Right ventricle myocardium superior (tissue), 1 donor: ENCODE measurements at regions not wholly inside any gene's neighbourhood (a gene's known extent, or its start where the extent isn't known, plus 50 kb on each side); places are given as distances from the start of the nearest gene placed in this dataset.
"Not testable (repeated sequence)": the region's sequence is repeated elsewhere in the genome, so short reads cannot be mapped to it uniquely, and the experiment has no call there.

Experiments
- ATAC-seq: fragments of 200-7000 bp; cut with Tn5 transposase; one replicate; pipeline ENCODE4 v1.9.1; 2020; ENCODE audit warnings: mild to moderate bottlenecking; ENCODE audit not compliant: poor library complexity
- DNase-seq: peaks from one replicate; pipeline ENCODE4 v3.0.0-alpha.2; 2020
- intact Hi-C: fragments of 100-400 bp; cut with DNase I; formaldehyde crosslinking; loops from one replicate; pipeline ENCODE4 v1.11.2; 2022
- donor health status: DM: no; HTN: yes; CAD: no; lungs with severe emphysema.

DNA sequence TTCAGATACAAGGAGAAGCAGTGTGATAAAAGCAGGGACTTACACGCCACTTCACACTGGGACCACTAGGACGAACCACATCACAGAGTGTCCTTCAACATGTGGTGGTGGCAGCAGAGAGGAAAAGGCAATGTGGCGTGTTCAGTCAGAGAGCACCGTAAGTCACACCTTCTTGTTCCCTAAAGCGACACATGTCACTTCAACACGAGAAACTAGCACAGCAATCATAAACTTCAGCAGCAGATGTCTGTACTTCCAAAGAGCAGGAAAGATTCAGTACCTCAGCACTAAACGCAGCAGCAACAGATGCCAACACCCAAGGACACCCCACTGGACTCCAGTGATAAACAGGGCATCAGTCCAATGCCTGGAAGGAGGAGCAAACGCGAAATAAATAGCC is 96.7 kb downstream of the AREG start:
- DNase-seq (no peak), ATAC-seq (peak; percentile 46)
- intact Hi-C loops: no loop called here

DNA sequence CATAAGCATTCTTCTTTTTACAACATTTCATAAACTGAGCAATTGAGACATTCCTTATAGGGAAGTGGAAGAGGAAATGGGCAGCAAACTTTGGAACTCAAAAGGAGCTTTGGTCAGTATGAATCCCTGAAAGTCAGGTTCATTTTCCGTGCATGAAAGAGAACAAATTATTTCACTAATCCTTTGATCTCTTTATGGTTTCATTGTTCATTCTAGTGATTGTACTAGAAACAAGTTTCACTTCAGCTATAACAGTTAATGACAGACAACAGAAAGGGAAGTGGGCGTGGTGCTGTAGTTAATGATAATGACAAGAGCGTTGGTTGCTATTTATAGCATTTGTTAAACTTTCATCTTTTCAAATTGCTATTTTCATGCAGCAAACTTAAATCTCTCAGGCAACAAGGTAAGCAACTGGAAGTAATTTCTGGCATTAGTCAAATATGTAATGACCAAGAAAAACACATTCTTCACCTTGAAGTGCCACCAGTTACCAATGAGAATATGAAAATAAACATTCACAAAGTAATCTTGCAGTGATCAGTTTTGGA is 98.4 kb downstream of the AREG start:
- intact Hi-C loops: no loop called here
- no peak for DNase-seq
- no peak for ATAC-seq

DNA sequence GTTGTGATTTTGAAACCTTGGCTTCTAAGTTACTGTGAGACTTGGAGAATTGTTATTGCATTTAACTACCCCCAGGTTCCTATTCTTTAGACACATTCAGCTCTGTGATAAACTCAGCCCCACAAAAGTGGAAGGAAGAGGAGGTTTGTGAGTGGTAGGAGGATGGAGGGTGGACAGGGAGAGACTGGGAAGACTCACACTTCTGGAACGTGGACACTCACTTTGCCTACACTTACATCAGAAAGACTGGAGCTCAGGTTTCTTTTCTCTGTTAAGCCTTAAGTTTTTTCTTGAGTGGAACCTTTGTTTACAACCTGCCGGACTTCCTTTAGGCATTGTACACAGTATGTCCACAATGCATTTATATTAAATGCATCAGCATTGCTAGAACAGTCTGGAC is 99.0 kb downstream of the AREG start:
- intact Hi-C loops: no loop called here
- ATAC-seq: no peak
- no peak for DNase-seq

DNA sequence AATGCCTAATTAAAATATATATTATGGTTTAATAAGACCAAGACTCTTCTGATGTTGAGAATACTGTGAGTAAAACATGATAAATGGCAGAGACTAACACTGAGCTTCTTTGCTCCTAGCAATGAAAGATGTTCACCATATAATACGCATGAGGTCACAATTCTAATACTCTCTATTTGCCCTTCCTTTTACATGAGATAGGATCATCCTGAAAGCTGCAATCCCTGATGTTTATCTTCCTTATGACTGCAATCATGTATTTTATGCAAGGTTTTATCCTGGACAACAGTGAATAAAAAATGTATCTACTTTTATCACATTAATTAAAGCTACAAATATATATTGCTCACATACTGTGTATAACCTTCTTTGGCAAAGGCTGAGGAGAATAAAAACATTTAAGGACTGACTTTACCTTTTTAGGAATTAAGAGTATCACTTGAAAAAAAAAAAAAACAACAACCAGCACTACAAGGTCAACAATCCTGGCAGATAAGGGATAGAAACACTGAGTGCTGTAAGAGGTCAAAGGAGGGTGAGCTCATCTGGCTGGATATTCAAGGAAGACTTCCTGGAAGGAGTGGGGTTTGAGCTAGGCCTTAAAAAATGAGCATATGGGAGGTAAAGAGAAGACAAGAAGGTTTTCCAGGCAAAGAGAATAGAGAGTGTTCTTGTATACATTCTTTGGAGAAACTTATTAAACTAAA is 99.9 kb downstream of the AREG start:
- intact Hi-C loops: no loop called here
- no peak for DNase-seq
- ATAC-seq: no peak

DNA sequence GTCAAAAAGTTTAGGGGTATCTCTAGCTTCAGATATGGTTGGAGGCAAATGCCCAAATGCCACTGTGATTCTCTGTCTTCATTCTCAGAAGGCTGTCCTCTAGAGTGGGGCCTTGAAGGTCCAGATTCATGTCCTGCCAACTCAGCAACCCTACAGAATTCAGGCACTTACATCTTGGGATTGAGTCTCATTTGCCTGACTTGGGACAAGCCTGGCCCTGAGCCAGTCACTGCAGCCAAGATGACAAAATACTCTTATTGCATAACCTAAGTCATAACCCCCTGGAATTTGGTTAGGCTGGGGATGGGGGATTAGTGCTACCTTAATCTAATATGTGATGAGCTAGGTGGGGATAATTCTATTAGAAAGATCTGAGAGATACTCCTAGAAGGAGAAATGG is 100.5 kb downstream of the AREG start:
- DNase-seq (peak; percentile 53), ATAC-seq (peak; percentile 29)
- intact Hi-C loops: no loop called here

DNA sequence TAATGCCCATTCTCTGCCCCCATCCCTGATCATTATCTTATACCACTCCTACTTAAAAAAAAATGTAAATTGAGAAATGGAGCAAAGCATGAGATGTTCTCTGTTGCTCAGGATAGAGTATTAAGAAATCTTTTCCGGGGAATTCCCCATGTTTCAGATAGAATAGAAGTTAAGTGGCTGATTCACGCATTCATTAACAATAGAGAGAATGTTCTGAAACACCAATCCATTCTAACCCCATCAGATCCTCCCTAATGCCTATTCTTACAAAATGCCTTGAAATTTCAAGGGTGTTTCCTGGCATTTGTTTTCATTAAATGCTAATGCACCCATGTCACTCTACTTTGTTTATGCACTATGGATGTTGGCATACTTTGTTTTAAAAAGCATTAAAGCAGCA is 101.1 kb downstream of the AREG start:
- ATAC-seq (no peak), DNase-seq (no peak)
- intact Hi-C loops: no loop called here

DNA sequence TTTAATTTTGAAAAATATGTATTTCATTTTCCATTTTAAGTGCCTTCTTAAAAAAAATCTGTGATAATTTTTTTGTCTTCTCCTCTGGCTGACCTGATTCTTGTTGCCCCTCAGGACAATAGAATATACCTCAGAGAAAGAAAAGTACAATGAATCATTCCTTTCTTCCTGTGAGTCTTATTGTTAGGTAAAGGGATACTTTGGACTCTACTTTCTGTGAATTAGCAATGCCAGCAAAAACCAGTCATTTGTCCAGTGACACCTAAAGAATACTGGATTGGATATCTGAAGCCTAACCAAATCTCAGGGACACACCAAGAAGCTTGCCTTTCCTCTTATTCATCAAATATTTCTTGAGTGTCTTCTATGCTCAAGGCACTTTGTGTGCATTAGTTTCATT is 102.1 kb downstream of the AREG start:
- DNase-seq (no peak), ATAC-seq (no peak)
- intact Hi-C loops: no loop called here

DNA sequence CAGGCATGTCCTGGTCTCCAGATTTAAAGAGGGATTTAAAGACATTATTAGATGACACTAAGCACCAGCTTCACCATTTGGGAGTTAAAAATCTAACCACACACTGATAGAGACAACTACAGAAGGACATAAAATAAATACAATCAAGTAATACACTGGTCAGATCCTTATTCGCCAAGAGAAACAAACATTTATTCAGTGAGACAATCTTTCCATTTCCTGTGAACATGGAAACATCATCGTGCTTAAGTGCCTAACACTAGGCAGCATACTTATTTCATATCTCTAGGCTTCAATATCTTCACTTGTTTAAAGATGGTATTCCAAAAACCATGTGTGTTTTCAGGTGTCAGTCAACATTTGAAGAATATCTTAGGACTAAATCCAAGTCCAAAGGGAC is 103.6 kb downstream of the AREG start:
- intact Hi-C loops: no loop called here
- no peak for ATAC-seq
- no peak for DNase-seq

DNA sequence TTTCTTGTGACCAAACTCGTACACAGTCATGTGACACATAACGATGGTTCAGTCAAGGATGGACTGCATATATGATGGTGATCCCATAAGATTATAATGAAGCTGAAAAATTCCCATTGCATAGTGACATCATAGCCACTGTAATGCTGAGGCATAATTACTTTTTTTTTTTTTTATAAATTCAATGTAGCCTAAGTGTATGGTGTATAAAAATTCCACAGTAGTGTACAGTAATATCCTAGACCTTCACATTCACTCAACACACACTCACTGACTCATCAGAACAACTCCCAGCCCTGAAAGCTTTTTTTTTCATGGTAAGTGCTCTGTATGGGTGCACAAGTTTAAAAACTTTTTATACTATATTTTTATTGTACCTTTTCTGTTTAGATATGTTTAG is 105.0 kb downstream of the AREG start:
- DNase-seq (no peak), ATAC-seq (no peak)
- intact Hi-C loops: no loop called here

DNA sequence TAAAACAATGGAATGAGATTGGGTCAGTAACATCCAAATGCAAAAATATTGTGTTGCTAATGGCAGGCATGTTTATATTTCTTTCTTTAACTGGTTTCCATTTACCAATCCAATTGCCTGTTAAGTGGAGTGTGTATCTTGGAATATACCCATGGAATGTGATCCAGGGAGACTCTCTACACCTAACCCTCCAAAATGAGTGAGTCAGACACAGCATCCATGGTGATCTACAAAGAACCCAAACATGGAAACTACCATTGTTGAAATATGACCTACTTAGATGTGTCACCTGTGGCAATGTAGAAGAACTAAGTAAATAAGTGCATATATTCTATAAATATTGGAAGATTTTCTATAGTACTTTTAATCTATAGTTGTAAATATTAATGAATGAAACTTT is 110.3 kb downstream of the AREG start:
- DNase-seq (no peak), ATAC-seq (no peak)
- intact Hi-C loops: no loop called here

DNA sequence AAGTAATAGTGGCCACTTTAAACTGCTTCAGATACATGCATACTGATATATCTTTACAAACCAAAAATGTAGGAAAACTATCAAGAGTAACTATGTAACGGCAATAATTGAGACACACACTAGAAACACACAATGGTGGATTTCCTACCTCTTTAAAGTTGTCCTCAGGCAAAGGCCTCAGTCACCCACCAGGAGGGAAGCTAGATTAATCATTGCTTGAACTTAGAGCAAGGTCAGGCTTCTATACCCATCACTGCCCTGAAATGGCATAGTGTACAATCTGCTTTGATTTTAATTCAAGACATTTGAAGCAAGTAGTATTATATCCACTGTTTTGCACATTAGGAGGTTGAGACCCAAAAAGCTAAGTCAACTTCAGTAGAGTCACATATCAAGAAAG is 110.9 kb downstream of the AREG start:
- DNase-seq: no peak
- no peak for ATAC-seq
- intact Hi-C loops: no loop called here

DNA sequence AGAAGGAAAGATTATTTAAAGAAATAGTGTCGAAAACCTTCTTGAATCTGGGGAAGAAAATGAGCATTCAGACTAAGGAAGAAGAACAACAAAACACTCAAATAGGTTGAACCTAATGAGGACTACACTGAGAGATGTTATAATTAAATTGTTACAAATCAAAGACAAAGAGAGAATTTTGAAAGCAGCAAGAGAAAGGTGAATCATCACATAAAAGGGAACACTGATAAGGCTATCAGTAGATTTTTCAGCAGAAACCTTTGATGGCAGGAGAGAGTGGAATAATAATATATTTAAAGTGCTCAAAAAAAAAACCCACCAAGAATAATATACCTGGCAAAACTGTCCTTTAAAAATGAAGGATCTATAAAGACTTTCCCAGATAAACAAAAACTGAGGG is 114.9 kb downstream of the AREG start:
- no peak for DNase-seq
- no peak for ATAC-seq
- intact Hi-C loops: no loop called here

DNA sequence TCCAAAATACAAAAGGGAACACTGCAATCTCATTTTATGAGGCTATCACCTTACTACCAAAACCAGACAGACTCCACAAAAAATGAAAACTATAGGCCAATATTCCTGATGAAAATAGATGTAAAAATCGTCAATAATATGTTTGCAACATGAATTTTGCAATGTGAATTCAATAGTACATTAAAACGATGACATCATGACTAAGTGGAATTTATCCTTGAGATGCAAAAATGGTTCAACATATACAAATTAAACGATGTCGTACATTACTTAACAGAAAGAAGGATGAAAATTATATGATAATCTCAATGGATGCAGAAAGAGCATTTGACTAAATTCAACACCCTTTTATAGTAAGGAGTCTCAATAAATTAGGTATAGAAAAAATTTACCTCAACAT is 123.0 kb downstream of the AREG start:
- intact Hi-C loops: no loop called here
- no peak for DNase-seq
- ATAC-seq: no peak

DNA sequence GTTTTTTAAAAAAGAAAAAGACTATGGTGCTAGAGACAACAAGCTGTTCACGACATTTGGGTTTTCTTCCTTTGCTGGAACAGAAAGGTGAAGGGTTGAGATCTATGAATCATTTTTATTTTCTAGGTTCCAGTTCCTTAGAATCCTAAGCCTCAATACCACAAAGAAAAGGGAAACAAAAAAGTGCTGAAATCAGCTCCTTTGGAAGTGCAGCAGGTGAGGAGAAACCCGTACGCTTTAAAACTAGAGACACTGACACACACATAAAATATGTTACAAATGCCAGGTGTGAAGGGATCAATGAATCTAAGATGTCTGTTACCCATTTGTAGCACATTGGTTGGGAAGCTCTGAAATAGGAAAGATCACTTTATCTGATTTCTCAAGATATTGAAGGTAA is 125.2 kb downstream of the AREG start:
- intact Hi-C loops: no loop called here
- no peak for ATAC-seq
- no peak for DNase-seq

DNA sequence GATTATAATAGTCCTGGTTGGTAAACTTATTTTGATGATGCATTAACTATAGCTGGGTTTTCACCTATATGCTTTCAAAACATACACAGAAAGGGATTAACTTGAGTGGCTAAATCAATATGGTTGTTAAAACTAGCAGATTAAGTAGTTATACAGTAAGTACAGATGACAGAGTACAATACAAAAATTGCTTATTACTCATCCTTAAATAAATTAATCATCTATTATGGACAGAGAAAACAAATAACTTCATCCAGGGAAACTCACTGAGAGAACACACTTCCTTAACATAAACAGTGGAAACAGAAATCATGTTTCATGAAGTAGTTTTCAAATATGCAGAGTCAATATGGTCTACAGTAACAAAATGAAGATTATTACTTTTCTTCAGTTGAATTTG is 133.4 kb downstream of the AREG start:
- DNase-seq (no peak), ATAC-seq (no peak)
- intact Hi-C loops: no loop called here

DNA sequence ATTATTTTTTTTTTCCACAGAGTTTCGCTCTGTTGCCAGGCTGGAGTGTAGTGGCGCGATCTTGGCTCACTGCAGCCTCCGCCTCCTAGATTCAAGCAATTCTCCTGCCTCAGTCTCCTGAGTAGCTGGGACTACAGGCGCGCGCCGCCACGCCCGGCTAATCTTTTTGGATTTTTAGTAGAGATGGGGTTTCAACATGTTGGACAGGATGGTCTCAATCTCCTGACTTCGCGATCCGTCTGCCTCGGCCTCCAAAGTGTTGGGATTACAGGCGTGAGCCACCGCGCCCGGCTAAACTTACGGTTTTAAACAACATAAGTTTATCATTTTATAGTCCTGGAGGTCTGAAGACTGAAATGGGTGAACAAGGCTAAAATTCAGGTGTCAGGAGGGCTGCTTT is 133.9 kb downstream of the AREG start:
- ATAC-seq, intact Hi-C loops, DNase-seq: not testable (repeated sequence)

DNA sequence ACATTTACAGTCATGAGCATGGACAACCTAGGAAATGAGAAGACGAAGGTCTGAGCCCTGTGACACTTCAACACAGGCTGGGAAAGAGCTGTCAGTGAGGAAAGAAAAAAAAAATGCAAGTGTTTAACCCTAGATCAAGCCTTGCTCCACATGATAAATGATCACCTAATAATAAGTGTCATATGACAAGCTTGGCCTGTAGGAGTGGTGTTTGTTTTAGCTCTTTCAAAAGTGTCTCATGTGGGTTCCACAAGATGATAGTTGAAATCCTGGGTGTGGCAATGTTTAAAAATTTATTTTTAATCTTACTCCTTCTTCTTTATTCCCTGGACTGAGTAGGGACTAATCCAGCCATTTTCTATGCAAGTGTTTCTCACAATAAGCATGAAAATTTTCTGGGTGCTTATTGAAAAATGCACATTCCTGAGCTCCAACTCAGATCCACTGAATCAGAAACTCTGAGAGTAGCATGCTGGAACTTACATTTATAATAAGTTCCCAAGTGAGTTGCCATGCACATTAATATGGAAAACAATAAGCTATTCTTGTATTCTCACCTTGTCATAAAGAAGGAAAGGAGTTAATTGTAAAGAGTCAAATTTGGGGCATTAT is 138.3 kb downstream of the AREG start:
- ATAC-seq (no peak), DNase-seq (no peak)
- intact Hi-C loops: no loop called here

DNA sequence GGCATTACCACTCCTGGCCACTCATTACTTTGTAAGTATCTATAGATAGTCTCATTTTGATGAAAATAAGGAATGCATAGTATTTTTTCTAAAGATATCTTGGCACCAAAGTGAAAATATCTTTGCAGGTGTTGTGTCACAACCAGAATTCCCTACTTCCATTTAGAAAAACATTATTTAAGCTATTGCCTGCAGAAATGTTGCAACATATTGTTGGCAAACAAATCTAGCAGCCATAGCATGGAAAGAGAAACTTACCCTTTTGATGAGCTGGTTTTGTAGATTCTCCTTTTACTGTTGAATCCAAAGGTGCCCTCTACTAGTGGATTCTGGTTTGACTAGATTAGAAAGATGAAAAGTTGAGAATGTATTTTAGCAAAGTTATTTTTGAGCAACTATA is 138.8 kb downstream of the AREG start:
- intact Hi-C loops: no loop called here
- DNase-seq: no peak
- no peak for ATAC-seq

DNA sequence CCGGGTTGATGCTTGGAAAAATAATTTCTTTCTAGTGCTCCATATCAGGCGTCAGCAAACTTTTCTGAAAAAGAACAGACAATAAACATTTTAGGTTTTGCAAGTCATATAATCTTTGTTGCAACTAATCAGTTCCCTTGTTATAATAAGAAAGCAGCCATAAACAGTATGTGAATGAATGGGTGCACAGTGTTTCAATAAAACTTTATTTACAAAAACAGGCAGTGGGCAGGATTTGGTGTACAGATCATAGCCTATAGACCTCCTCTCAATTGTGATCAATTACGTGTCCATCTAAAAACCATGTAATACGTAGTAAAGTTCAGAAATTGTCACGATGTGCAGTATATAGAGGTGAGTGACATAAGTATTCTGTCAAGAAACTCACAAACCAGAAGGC is 143.4 kb downstream of the AREG start:
- DNase-seq (no peak), ATAC-seq (no peak)
- intact Hi-C loops: no loop called here

DNA sequence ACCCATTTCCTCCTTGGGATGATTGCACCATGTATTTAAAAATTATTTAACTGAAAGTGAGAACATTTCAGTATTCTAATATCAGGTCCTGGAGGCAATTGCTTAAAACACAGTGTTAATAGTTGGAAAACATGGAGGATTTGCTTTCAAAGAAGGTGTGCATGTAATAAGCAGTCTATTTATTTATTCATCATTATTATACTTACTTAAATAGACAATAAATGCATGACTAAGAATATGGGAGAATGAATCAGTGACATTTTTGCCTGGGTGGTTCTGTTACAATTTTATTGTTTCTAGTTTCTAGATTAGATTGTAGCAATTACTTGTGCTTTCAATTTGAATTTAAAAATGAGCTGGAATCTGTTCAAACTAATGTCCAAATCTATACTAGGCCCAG is 145.5 kb downstream of the AREG start:
- intact Hi-C loops: no loop called here
- DNase-seq (no peak), ATAC-seq (no peak)
